ENCODE measurements at regions not wholly inside any gene's neighbourhood (a gene's known extent, or its start where the extent isn't known, plus 50 kb on each side); places are given as distances from the start of the nearest gene placed in this dataset.
"Not testable (repeated sequence)": the region's sequence is repeated elsewhere in the genome, so short reads cannot be mapped to it uniquely, and the experiment has no call there.

- TF ChIP-seq, protein P1, sequence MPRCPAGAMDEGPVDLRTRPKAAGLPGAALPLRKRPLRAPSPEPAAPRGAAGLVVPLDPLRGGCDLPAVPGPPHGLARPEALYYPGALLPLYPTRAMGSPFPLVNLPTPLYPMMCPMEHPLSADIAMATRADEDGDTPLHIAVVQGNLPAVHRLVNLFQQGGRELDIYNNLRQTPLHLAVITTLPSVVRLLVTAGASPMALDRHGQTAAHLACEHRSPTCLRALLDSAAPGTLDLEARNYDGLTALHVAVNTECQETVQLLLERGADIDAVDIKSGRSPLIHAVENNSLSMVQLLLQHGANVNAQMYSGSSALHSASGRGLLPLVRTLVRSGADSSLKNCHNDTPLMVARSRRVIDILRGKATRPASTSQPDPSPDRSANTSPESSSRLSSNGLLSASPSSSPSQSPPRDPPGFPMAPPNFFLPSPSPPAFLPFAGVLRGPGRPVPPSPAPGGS (IDR thresholded peaks at IDR 0.05; ENCODE audit: borderline replicate concordance, insufficient read depth, low read depth, low read length, poor library complexity, severe bottlenecking) = no peak
- TF ChIP-seq CREM (IDR thresholded peaks at IDR 0.05; ENCODE audit: low read depth) = no peak
- no peak for TF ChIP-seq JUNB (IDR thresholded peaks at IDR 0.05)
- TF ChIP-seq POLR2A (IDR thresholded peaks at IDR 0.05; ENCODE audit: low read depth, low read length) = no peak
Observed at GRCh38 chr5:3456121-3456681, 139.4 kb upstream of the IRX1 start (continued).

DNA sequence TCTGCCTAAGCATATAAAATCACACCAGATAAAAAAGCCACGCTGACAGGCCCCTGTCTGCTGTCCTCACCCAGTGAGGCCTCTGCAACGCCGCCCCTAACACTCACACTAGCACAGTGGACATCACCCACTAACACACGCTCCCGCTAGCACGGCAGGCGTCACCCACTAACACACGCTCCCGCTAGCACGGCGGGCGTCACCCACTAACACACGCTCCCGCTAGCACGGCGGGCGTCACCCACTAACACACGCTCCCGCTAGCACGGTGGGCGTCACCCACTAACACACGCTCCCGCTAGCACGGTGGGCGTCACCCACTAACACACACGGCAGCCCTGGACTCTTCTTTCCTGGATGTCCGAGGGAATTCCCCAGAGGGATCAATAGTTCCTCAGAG lies 141.6 kb upstream of the IRX1 start:
- in situ Hi-C loops (cut with MboI); CTCF ChIA-PET; BruUV-seq (replicated peaks); H3K4me3 ChIP-seq; POLR2A ChIA-PET; H3K36me3 ChIP-seq (ENCODE audit: control insufficient read depth in 2 of 2, insufficient read depth in 2 of 2, low read length in 1 of 2); SMC1A ChIA-PET (ENCODE audit: uncharacterized antibody, unreplicated experiment); H3K27ac ChIP-seq (ENCODE audit: control insufficient read depth, insufficient read depth); H4K20me1 ChIP-seq (ENCODE audit: control insufficient read depth, insufficient read depth); H3K9me3 ChIP-seq (replicated peaks; ENCODE audit: control insufficient read depth, insufficient read depth, low read length); RAD21 ChIA-PET (ENCODE audit: unreplicated experiment); H3K4me1 ChIP-seq (ENCODE audit: control insufficient read depth, insufficient read depth, low read length); FAIRE-seq; ATAC-seq; intact Hi-C loops (cut with micrococcal nuclease; ENCODE audit: unreplicated experiment); H3K9ac ChIP-seq (ENCODE audit: control insufficient read depth, insufficient read depth, low read length); H3K27me3 ChIP-seq (replicated peaks in 1 of 2; ENCODE audit: control insufficient read depth in 2 of 2, insufficient read depth in 2 of 2, low read length in 1 of 2); H3K4me2 ChIP-seq (ENCODE audit: control insufficient read depth, insufficient read depth); H3K79me2 ChIP-seq (ENCODE audit: control insufficient read depth, insufficient read depth, low read length); H2AFZ ChIP-seq (ENCODE audit: control insufficient read depth, low read depth, low read length); DNase-seq (ENCODE audit: low read depth, low spot score): not testable (repeated sequence)
- WGBS (ENCODE audit: insufficient coverage, insufficient replicate concordance, low lambda C conversion rate, missing lambda C conversion rate) = 73% methylated on average over 27 of the region's 27 CpGs

DNA sequence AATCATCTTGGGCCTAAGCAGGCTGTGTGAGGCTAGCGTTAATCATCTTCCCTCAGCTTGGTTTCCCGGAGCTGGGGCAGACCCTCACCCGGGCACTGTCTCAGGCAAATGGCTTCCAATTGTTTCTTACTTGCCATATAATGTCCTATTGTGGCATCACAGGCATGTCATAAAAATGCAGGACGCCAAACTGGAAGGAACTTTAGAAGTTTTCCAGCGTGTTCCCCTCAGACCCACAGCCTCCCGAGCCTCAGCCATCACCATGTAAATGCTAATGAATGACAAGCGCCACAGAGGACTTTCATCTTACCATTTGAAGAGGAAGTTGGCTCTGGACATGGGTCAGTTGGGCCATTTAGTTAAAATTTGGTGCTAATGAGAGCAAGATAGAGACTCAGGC lies 143.0 kb upstream of the IRX1 start:
- no peaks in the 10 kb centered on the region; the same call in 2 of the 3 replicates for H3K9me3 ChIP-seq (replicated peaks; ENCODE audit: control insufficient read depth, insufficient read depth, low read length)
- H3K27me3 ChIP-seq (replicated peaks in 1 of 2; ENCODE audit: control insufficient read depth in 2 of 2, insufficient read depth in 2 of 2, low read length in 1 of 2) = no peaks in the 10 kb centered on the region
- no peaks in the 10 kb centered on the region for H3K4me1 ChIP-seq (ENCODE audit: control insufficient read depth, insufficient read depth, low read length)
- SMC1A ChIA-PET (ENCODE audit: uncharacterized antibody, unreplicated experiment) = no interaction called here
- whole genome bisulfite sequencing (ENCODE audit: insufficient coverage, insufficient replicate concordance, low lambda C conversion rate, missing lambda C conversion rate) = 44% methylated on average over 7 of the region's 7 CpGs
- POLR2A ChIA-PET = no interaction called here
- no peak overlapping the region for H2AFZ ChIP-seq (ENCODE audit: control insufficient read depth, low read depth, low read length)
- no peak overlapping the region for H3K27ac ChIP-seq (ENCODE audit: control insufficient read depth, insufficient read depth)
- no peak overlapping the region for H3K9ac ChIP-seq (ENCODE audit: control insufficient read depth, insufficient read depth, low read length)
- ATAC-seq (no peak), DNase-seq (ENCODE audit: low read depth, low spot score) (no peak), FAIRE-seq (no peak)
- TF ChIP-seq SP1 (IDR thresholded peaks at IDR 0.05; ENCODE audit: low read depth, low read length) (no peak), SUZ12 (IDR thresholded peaks at IDR 0.05; ENCODE audit: unreplicated experiment) (no peak), LARP7 (IDR thresholded peaks at IDR 0.05) (no peak), PAX5 (IDR thresholded peaks at IDR 0.05; ENCODE audit: borderline replicate concordance, low read depth, low read length) (no peak), POLR2AphosphoS2 (IDR thresholded peaks at IDR 0.05; ENCODE audit: low read depth, low read length) (no peak), TCF7 (IDR thresholded peaks at IDR 0.05; ENCODE audit: borderline replicate concordance) (no peak)
- TF ChIP-seq, protein P2, sequence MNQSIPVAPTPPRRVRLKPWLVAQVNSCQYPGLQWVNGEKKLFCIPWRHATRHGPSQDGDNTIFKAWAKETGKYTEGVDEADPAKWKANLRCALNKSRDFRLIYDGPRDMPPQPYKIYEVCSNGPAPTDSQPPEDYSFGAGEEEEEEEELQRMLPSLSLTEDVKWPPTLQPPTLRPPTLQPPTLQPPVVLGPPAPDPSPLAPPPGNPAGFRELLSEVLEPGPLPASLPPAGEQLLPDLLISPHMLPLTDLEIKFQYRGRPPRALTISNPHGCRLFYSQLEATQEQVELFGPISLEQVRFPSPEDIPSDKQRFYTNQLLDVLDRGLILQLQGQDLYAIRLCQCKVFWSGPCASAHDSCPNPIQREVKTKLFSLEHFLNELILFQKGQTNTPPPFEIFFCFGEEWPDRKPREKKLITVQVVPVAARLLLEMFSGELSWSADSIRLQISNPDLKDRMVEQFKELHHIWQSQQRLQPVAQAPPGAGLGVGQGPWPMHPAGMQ (IDR thresholded peaks at IDR 0.05; ENCODE audit: borderline replicate concordance) = no peak
- CTCF ChIA-PET = no interaction called here
- intact Hi-C loops (cut with micrococcal nuclease; ENCODE audit: unreplicated experiment) (no loop called here), in situ Hi-C loops (cut with MboI) (no loop called here)
- H3K4me2 ChIP-seq (ENCODE audit: control insufficient read depth, insufficient read depth) = no peak overlapping the region
- H3K79me2 ChIP-seq (ENCODE audit: control insufficient read depth, insufficient read depth, low read length) = no peaks in the 10 kb centered on the region
- H3K36me3 ChIP-seq (ENCODE audit: control insufficient read depth in 2 of 2, insufficient read depth in 2 of 2, low read length in 1 of 2) = no peaks in the 10 kb centered on the region
- H4K20me1 ChIP-seq (ENCODE audit: control insufficient read depth, insufficient read depth) = no peaks in the 10 kb centered on the region
- BruUV-seq (replicated peaks) = no TSS peak
- RAD21 ChIA-PET (ENCODE audit: unreplicated experiment) = no interaction called here
- no peak overlapping the region for H3K4me3 ChIP-seq
